Prostate gland (tissue), 2 donors: ENCODE measurements at regions not wholly inside any gene's neighbourhood (a gene's known extent, or its start where the extent isn't known, plus 50 kb on each side); places are given as distances from the start of the nearest gene placed in this dataset.

Experiments used
- POLR2A ChIP-seq: fragments of 450-650 bp; IDR thresholded peaks from one replicate; pipeline ENCODE4 v1.6.1; 2016; ENCODE audit warnings: antibody characterized with exemption, mild to moderate bottlenecking
- POLR2AphosphoS5 ChIP-seq: sonication (generic); formaldehyde crosslinking; IDR thresholded peaks from one replicate; pipeline ENCODE4 v1.6.1; 2017; ENCODE audit warnings: antibody characterized with exemption
- TF ChIP-seq, protein P1 (sequence below), 4 experiments: fragments of 200-600 bp in 2 of 4; fragments of 450-650 bp in 2 of 4; sonication (generic) in 2 of 4; IDR thresholded peaks; 1 replicate in 3 of 4; 2 replicates in 1 of 4; pipeline ENCODE4 v1.5.1; 2016 to 2019; ENCODE audit warnings: antibody characterized with exemption in 4 of 4, mild to moderate bottlenecking in 2 of 4, moderate library complexity in 2 of 4

- TF ChIP-seq, protein P1, sequence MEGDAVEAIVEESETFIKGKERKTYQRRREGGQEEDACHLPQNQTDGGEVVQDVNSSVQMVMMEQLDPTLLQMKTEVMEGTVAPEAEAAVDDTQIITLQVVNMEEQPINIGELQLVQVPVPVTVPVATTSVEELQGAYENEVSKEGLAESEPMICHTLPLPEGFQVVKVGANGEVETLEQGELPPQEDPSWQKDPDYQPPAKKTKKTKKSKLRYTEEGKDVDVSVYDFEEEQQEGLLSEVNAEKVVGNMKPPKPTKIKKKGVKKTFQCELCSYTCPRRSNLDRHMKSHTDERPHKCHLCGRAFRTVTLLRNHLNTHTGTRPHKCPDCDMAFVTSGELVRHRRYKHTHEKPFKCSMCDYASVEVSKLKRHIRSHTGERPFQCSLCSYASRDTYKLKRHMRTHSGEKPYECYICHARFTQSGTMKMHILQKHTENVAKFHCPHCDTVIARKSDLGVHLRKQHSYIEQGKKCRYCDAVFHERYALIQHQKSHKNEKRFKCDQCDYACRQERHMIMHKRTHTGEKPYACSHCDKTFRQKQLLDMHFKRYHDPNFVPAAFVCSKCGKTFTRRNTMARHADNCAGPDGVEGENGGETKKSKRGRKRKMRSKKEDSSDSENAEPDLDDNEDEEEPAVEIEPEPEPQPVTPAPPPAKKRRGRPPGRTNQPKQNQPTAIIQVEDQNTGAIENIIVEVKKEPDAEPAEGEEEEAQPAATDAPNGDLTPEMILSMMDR (IDR thresholded peaks at IDR 0.05): no peak
- no peak for TF ChIP-seq POLR2A
- TF ChIP-seq POLR2AphosphoS5: no peak
Observed at GRCh38 chr6:115740907-115741306, 319.8 kb downstream of the FRK start.
